K562 (cell line): ENCODE measurements at regions not wholly inside any gene's neighbourhood (a gene's known extent, or its start where the extent isn't known, plus 50 kb on each side); places are given as distances from the start of the nearest gene placed in this dataset.

Experiments used
- ATAC-seq: fragments of 200-7000 bp; cut with Tn5 transposase; 3 replicates; pipeline ENCODE4 v1.9.1; 2020; ENCODE audit warnings: moderate library complexity
- BruUV-seq: library from RNA; stranded (reverse); fragments of 400-500 nt; replicated peaks from 2 replicates; lab custom pipeline; 2021; lab: Mats Ljungman, UMichigan
- CTCF ChIA-PET: fragments of 300-600 bp; formaldehyde crosslinking; extraction: SDS; loops from one replicate; lab custom pipeline; 2021; ENCODE audit warnings: low intra/inter-chr PET ratio; lab: Yijun Ruan, JAX
- POLR2A ChIA-PET: fragments of 300-600, 350-650 bp; sonication (Branson Sonifier 250); formaldehyde crosslinking; extraction: SDS; loops from one replicate; lab custom pipeline; 2021; ENCODE audit warnings: antibody characterized with exemption, inconsistent platforms; lab: Yijun Ruan, JAX
- DNase-seq, 4 experiments: peaks; one replicate each; pipeline versions ENCODE4 v3.0.0 to v3.0.0-alpha.2; 2011 to 2018; ENCODE audit warnings: low spot score in 3 of 4, mixed read lengths in 3 of 4; ENCODE audit errors: extremely low read depth in 1 of 4
- FAIRE-seq: peaks from 2 replicates; lab custom pipeline; 2011; peaks lifted over from hg19 to GRCh38; lab: Jason Lieb, UNC
- H2AFZ ChIP-seq: 2 replicates; pipeline ENCODE4 v1.6.0; 2011; ENCODE audit warnings: low read depth, low read length, control low read depth, inconsistent platforms
- H3K27ac ChIP-seq: fragments of 200-600 bp; 3 replicates; pipeline ENCODE4 v1.8.0; 2011; ENCODE audit warnings: low read depth, mild to moderate bottlenecking, control low read depth, inconsistent platforms, low read length, moderate library complexity, mixed read lengths; ENCODE audit errors: extremely low read depth
- H3K27me3 ChIP-seq, 2 experiments: fragments of 300-600 bp in 1 of 2; 2 replicates in 1 of 2; 3 replicates in 1 of 2; pipeline versions ENCODE4 v1.6.0 to v1.8.0; 2011; ENCODE audit warnings: inconsistent platforms in 2 of 2, low read length in 2 of 2, mild to moderate bottlenecking in 1 of 2, mixed read lengths in 1 of 2, moderate library complexity in 1 of 2; ENCODE audit not compliant: control insufficient read depth in 2 of 2, insufficient read depth in 2 of 2
- H3K36me3 ChIP-seq: fragments of 300-600 bp; 3 replicates; pipeline ENCODE4 v1.8.0; 2011; ENCODE audit warnings: mild to moderate bottlenecking, low read length, inconsistent platforms; ENCODE audit not compliant: control insufficient read depth, insufficient read depth
- H3K4me1 ChIP-seq, 2 experiments: fragments of 200-600 bp in 1 of 2; replicated peaks in 1 of 2; 2 replicates in 1 of 2; 3 replicates in 1 of 2; pipeline versions ENCODE4 v1.5.1 to v1.8.0; 2011; ENCODE audit warnings: inconsistent platforms in 2 of 2, low read length in 2 of 2, mild to moderate bottlenecking in 1 of 2, mixed read lengths in 1 of 2, moderate library complexity in 1 of 2; ENCODE audit not compliant: control insufficient read depth in 2 of 2, insufficient read depth in 2 of 2
- H3K4me2 ChIP-seq: 2 replicates; pipeline ENCODE4 v1.6.1; 2011; ENCODE audit warnings: low read length, control low read depth, inconsistent platforms, mixed read lengths; ENCODE audit not compliant: insufficient read depth
- H3K4me3 ChIP-seq: fragments of 200-600 bp; sonication (generic), shearing (Covaris generic); 2 replicates; pipeline ENCODE4 v1.5.1; 2016; ENCODE audit warnings: control low read depth, inconsistent platforms
- H3K79me2 ChIP-seq: fragments of 200-600 bp; 3 replicates; pipeline ENCODE4 v1.8.0; 2011; ENCODE audit warnings: low read length, inconsistent platforms; ENCODE audit not compliant: control insufficient read depth, insufficient read depth
- H3K9ac ChIP-seq, 2 experiments: 2 replicates each; pipeline versions ENCODE4 v1.6.0 to v1.6.1; 2011; ENCODE audit warnings: low read depth in 2 of 2, low read length in 2 of 2, control low read depth in 1 of 2, inconsistent platforms in 1 of 2, mild to moderate bottlenecking in 1 of 2, mixed read lengths in 1 of 2; ENCODE audit not compliant: insufficient read depth in 1 of 2
- H3K9me1 ChIP-seq: one replicate; pipeline ENCODE4 v1.6.0; 2011; ENCODE audit warnings: inconsistent platforms, mild to moderate bottlenecking, low read length, moderate library complexity; ENCODE audit not compliant: control insufficient read depth, insufficient read depth
- H3K9me3 ChIP-seq: replicated peaks from 2 replicates; pipeline ENCODE4 v1.5.1; 2011; ENCODE audit warnings: low read depth, low read length, inconsistent platforms; ENCODE audit not compliant: control insufficient read depth, insufficient read depth
- H4K20me1 ChIP-seq: replicated peaks from 2 replicates; pipeline ENCODE4 v1.6.1; 2011; ENCODE audit warnings: low read length, inconsistent platforms, mixed read lengths; ENCODE audit not compliant: control insufficient read depth, insufficient read depth
- BCLAF1 ChIP-seq, 2 experiments: fragments of 450-650 bp in 1 of 2; IDR thresholded peaks; 2 replicates each; pipeline ENCODE4 v1.6.1; 2011 to 2017; ENCODE audit warnings: low read depth in 2 of 2, antibody characterized with exemption in 1 of 2, borderline replicate concordance in 1 of 2, low read length in 1 of 2, mild to moderate bottlenecking in 1 of 2, mixed read lengths in 1 of 2; ENCODE audit not compliant: control insufficient read depth in 1 of 2
- IRF1 ChIP-seq: sonication (generic); formaldehyde crosslinking; IDR thresholded peaks from 2 replicates; pipeline ENCODE4 v1.8.0; 2022; ENCODE audit warnings: missing genetic modification reagents, mild to moderate bottlenecking, borderline replicate concordance
- MCM3 ChIP-seq: fragments of 450-650 bp; IDR thresholded peaks from 2 replicates; pipeline ENCODE4 v1.6.1; 2016
- MED1 ChIP-seq: sonication (generic); formaldehyde crosslinking; IDR thresholded peaks from 2 replicates; pipeline ENCODE4 v1.8.1; 2023; ENCODE audit warnings: missing genetic modification reagents, borderline replicate concordance
- NR0B1 ChIP-seq: fragments of 450-650 bp; IDR thresholded peaks from one replicate; pipeline ENCODE4 v1.6.1; 2018; ENCODE audit warnings: mild to moderate bottlenecking, moderate library complexity; ENCODE audit not compliant: partially characterized antibody
- PCBP2 ChIP-seq: fragments of 200-400 bp; formaldehyde crosslinking; IDR thresholded peaks from 2 replicates; pipeline ENCODE4 v1.6.1; 2018; ENCODE audit warnings: low read length, low read depth, mild to moderate bottlenecking, moderate library complexity; ENCODE audit not compliant: poor library complexity, severe bottlenecking
- PURB ChIP-seq: sonication (generic); formaldehyde crosslinking; IDR thresholded peaks from 2 replicates; pipeline ENCODE4 v1.9.0; 2021; ENCODE audit warnings: low read depth, mild to moderate bottlenecking, missing genetic modification reagents
- SAP30 ChIP-seq: fragments of 200-600 bp; sonication (generic); IDR thresholded peaks from 2 replicates; pipeline ENCODE4 v1.6.1; 2012; ENCODE audit warnings: borderline replicate concordance, low read depth, mild to moderate bottlenecking, moderate library complexity, low read length, control low read depth, inconsistent platforms; ENCODE audit not compliant: insufficient read depth, poor library complexity, severe bottlenecking
- SMARCA4 ChIP-seq: fragments of 450-650 bp; IDR thresholded peaks from 2 replicates; pipeline ENCODE4 v1.6.1; 2016
- TGIF2 ChIP-seq: sonication (generic); formaldehyde crosslinking; IDR thresholded peaks from 2 replicates; pipeline ENCODE4 v1.8.1; 2022; ENCODE audit warnings: mild to moderate bottlenecking, missing genetic modification reagents, moderate library complexity
- ZNF384 ChIP-seq: IDR thresholded peaks from 2 replicates; pipeline ENCODE4 v1.6.1; 2012; ENCODE audit warnings: low read depth, low read length, improper control_type of control experiment
- ZNF449 ChIP-seq: fragments of 250-450 bp; sonication (Bioruptor Pico); IDR thresholded peaks from 2 replicates; pipeline ENCODE4 v1.8.0; 2022; ENCODE audit warnings: moderate library complexity, mild to moderate bottlenecking, inconsistent platforms
- WGBS: fragments of 100-300 bp; shearing (Covaris generic); methylation state at CpG from one replicate; pipeline ENCODE4 v1.1.6; 2016; ENCODE audit warnings: low coverage, mixed read lengths; ENCODE audit not compliant: insufficient coverage; ENCODE audit errors: missing lambda C conversion rate; 5-methylcytosine and 5-hydroxymethylcytosine counted together
- in situ Hi-C: fragments of 300-500 bp; cut with MboI; formaldehyde crosslinking; loops from 4 replicates; pipeline ENCODE4 v1.15.0; 2018; ENCODE audit warnings: inconsistent platforms, mixed read lengths
- intact Hi-C: fragments of 100-400 bp; cut with micrococcal nuclease; formaldehyde crosslinking; loops from 2 replicates; pipeline ENCODE4 v1.14.2; 2022

GRCh38 chr6:12483712-12484111, 193.6 kb downstream of the EDN1 start:
- H3K4me2 ChIP-seq = no peak overlapping the region
- WGBS = 1% methylated on average over 5 of the region's 5 CpGs
- no peaks in the 10 kb centered on the region for H3K9me1 ChIP-seq
- H3K4me3 ChIP-seq = no peak overlapping the region
- BruUV-seq = no TSS peak
- CTCF ChIA-PET = no interaction called here
- no peaks in the 10 kb centered on the region for H3K4me1 ChIP-seq
- ATAC-seq = no peak
- no peak overlapping the region for H3K27ac ChIP-seq
- H3K9me3 ChIP-seq = no peaks in the 10 kb centered on the region
- in situ Hi-C loops (no loop called here), intact Hi-C loops (no loop called here)
- H3K9ac ChIP-seq = no peak overlapping the region
- no peaks in the 10 kb centered on the region for H3K36me3 ChIP-seq
- no peaks in the 10 kb centered on the region for H4K20me1 ChIP-seq
- H3K79me2 ChIP-seq = no peaks in the 10 kb centered on the region
- H3K27me3 ChIP-seq = no peaks in the 10 kb centered on the region
- FAIRE-seq = no peak
- no peak for DNase-seq
- POLR2A ChIA-PET = interaction anchor here (1.6 kb wide), 1 partner anchor 13 kb away, joined by 5 read pairs; no protein-coding TSS in a partner anchor
- no peak overlapping the region for H2AFZ ChIP-seq
- TF ChIP-seq MCM3 (no peak), IRF1 (CRISPR knock-in tag) (no peak), TGIF2 (CRISPR knock-in tag) (no peak), BCLAF1 (IDR thresholded peaks at IDR 0.05; ENCODE audit: borderline replicate concordance in 1 of 2, control insufficient read depth in 1 of 2, low read depth in 2 of 2, low read length in 1 of 2) (no peak), ZNF384 (no peak), PCBP2 (no peak), SAP30 (no peak), MED1 (CRISPR knock-in tag) (no peak), SMARCA4 (no peak), ZNF449 (no peak), PURB (CRISPR knock-in tag) (no peak), NR0B1 (no peak)
